HG03095 (cell line): ENCODE measurements at regions not wholly inside any gene's neighbourhood (a gene's known extent, or its start where the extent isn't known, plus 50 kb on each side); places are given as distances from the start of the nearest gene placed in this dataset.
A peak's percentile ranks its signal among the peaks of the same experiment; 100 is the strongest.
"Not testable (repeated sequence)": the region's sequence is repeated elsewhere in the genome, so short reads cannot be mapped to it uniquely, and the experiment has no call there.

Experiments used
- ATAC-seq: cut with Tn5 transposase; IDR thresholded peaks from one replicate; pipeline ENCODE4 v1.9.1; 2021; ENCODE audit warnings: moderate library complexity; ENCODE audit not compliant: unreplicated experiment

- ATAC-seq, result no peak
These were observed 181.3 kb upstream of the SLC38A2 start for GRCh38 chr12:46553911-46554310.

- ATAC-seq, result no peak
These were observed 180.7 kb upstream of the SLC38A2 start for GRCh38 chr12:46553266-46553665.

GRCh38 chr12:46550266-46550879, 177.8 kb upstream of the SLC38A2 start:
- ATAC-seq, result no peak

- no peak for ATAC-seq
These were observed 177.1 kb upstream of the SLC38A2 start for GRCh38 chr12:46549527-46550265.

- ATAC-seq, result no peak
These were observed 176.1 kb upstream of the SLC38A2 start for GRCh38 chr12:46548605-46549071.

- ATAC-seq, result no peak
These were observed 175.1 kb upstream of the SLC38A2 start for GRCh38 chr12:46547421-46548354.

GRCh38 chr12:46546634-46547273, 174.2 kb upstream of the SLC38A2 start:
- ATAC-seq, result peak; percentile 86

GRCh38 chr12:46543378-46543795, 170.8 kb upstream of the SLC38A2 start:
- ATAC-seq, result not testable (repeated sequence)

- no peak for ATAC-seq
These were observed 166.4 kb upstream of the SLC38A2 start for GRCh38 chr12:46538976-46539375.

- no peak for ATAC-seq
These were observed 164.9 kb upstream of the SLC38A2 start for GRCh38 chr12:46537387-46537955.

GRCh38 chr12:46536316-46536715, 163.7 kb upstream of the SLC38A2 start:
- peak; percentile 78 for ATAC-seq

GRCh38 chr12:46535907-46536306, 163.3 kb upstream of the SLC38A2 start:
- ATAC-seq, result no peak

- ATAC-seq, result no peak
These were observed 162.8 kb upstream of the SLC38A2 start for GRCh38 chr12:46535376-46535775.

GRCh38 chr12:46534327-46534840, 161.8 kb upstream of the SLC38A2 start:
- ATAC-seq, result no peak

- no peak for ATAC-seq
These were observed 161.2 kb upstream of the SLC38A2 start for GRCh38 chr12:46533723-46534122.

- ATAC-seq, result no peak
These were observed 159.2 kb upstream of the SLC38A2 start for GRCh38 chr12:46531804-46532203.

- ATAC-seq, result no peak
These were observed 158.6 kb upstream of the SLC38A2 start for GRCh38 chr12:46531059-46531785.

- no peak for ATAC-seq
These were observed 157.9 kb upstream of the SLC38A2 start for GRCh38 chr12:46530373-46531056.

- no peak for ATAC-seq
These were observed 153.7 kb upstream of the SLC38A2 start for GRCh38 chr12:46526233-46526632.
